ENCODE measurements at regions not wholly inside any gene's neighbourhood (a gene's known extent, or its start where the extent isn't known, plus 50 kb on each side); places are given as distances from the start of the nearest gene placed in this dataset.

DNA sequence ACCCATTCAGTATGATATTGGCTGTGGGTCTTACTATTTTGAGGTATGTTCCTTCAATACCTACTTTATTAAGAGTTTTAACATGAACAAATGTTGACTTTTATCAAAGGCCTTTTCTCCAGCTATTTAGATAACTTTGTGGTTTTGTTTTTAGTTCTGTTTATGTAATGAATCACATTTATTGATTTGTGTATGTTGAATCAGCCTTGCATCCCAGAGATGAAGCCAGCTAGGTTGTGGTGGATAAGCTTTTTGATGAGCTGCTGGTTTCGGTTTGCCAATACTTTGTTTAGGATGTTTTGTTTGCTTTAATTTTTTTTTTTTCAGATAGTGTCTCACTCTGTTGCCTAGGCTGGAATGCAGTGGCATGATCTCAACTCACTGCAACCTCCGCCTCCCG lies 609.0 kb upstream of the COX7C start:
- Histone ChIP-seq H3K4me1 (replicated peaks in 1 of 2) (no peaks in the 10 kb centered on the region), H3K4me3 (no peak overlapping the region), H3K27ac (no peak overlapping the region)
- in situ Hi-C loops (cut with MboI; ENCODE audit: low pct_unique_long_range_greater_than_20kb in 2 of 9, low sequenced_read_pairs in 9 of 9, unreplicated experiment in 9 of 9) = no loop called here
- no peak for ATAC-seq (replicated peaks in 6 of 8)
- 0 to 100% (median 88%) methylated on average over 1 to 3 of the region's 3 CpGs; no CpG with 5 or more reads in 2 of the 10 experiments for WGBS, 10 experiments

DNA sequence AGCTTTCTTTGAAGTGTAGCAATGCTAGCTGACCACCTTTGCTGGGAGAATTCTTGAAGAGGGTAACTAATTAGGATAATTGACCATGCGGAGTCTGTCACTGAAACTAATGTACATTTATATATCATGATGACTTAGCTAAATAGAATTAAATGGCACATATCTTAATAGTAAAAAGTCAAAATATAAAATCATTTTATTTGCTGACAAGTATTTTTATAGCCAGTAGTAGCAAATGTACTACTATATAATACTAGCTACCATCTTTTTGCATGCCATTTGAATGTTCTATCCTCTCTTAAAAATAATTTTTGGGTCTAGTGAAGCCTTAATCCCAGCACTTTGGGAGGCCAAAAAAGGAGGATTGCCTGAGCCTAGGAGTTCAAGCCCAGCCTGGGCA lies 605.8 kb upstream of the COX7C start:
- no peak overlapping the region for H3K4me3 ChIP-seq
- in situ Hi-C loops (cut with MboI; ENCODE audit: low pct_unique_long_range_greater_than_20kb in 2 of 9, low sequenced_read_pairs in 9 of 9, unreplicated experiment in 9 of 9) = no loop called here
- no peaks in the 10 kb centered on the region for H3K4me1 ChIP-seq (replicated peaks in 1 of 2)
- no peak for ATAC-seq (replicated peaks in 6 of 8)
- no peak overlapping the region for H3K27ac ChIP-seq
- WGBS, 10 experiments = 50 to 100% (median 89%) methylated on average over 1 of the region's 1 CpG; no CpG with 5 or more reads in 1 of the 10 experiments

DNA sequence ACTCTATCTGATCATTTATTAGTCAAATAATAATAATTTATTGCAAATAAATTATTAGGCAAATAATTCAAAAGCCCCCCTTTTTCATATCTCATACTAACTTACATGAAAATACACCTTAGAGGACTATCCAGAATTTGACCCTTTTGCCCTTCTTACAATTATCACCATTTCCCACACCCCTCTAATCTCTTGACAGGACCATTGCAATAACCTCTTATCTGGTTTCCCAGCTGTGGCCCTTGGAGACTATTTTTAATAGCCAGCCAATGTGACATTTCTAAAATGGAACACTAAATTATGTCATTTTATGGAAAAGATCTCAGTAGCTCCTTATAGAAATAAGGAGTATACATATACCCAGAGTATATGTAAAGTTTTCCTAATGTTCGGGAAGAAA lies 588.4 kb upstream of the COX7C start:
- ATAC-seq (replicated peaks in 6 of 8) = no peak
- H3K27ac ChIP-seq = no peak overlapping the region
- in situ Hi-C loops (cut with MboI; ENCODE audit: low pct_unique_long_range_greater_than_20kb in 2 of 9, low sequenced_read_pairs in 9 of 9, unreplicated experiment in 9 of 9) = no loop called here
- H3K4me3 ChIP-seq = no peak overlapping the region
- 0 to 100% (median 83%) methylated on average over 1 of the region's 1 CpG; no CpG with 5 or more reads in 1 of the 10 experiments for WGBS, 10 experiments
- H3K4me1 ChIP-seq (replicated peaks in 1 of 2) = no peaks in the 10 kb centered on the region

DNA sequence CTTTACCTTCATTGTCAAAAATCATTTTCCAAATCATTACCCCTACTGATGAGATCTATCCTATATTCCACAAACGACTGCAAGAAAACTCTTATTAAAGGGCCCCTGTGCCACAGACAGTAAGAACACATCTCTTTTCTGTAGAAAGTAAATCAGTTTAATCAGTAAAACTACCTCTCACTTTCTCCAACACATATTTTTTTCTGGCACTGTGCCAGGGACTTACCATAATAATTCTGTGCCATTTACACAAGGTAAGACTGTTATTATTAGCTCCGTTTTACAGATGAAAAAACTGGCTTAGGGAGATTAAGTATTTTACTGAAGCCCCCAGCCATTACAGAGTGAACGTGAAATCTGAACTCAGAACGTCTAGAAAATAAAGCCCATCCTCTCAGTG lies 587.0 kb upstream of the COX7C start:
- 29 to 100% (median 81%) methylated on average over 1 to 4 of the region's 4 CpGs; no CpG with 5 or more reads in 1 of the 10 experiments for WGBS, 10 experiments
- no peak overlapping the region for H3K4me3 ChIP-seq
- H3K4me1 ChIP-seq (replicated peaks in 1 of 2) = no peaks in the 10 kb centered on the region
- H3K27ac ChIP-seq = no peak overlapping the region
- ATAC-seq (replicated peaks in 6 of 8) = no peak
- in situ Hi-C loops (cut with MboI; ENCODE audit: low pct_unique_long_range_greater_than_20kb in 2 of 9, low sequenced_read_pairs in 9 of 9, unreplicated experiment in 9 of 9) = no loop called here

DNA sequence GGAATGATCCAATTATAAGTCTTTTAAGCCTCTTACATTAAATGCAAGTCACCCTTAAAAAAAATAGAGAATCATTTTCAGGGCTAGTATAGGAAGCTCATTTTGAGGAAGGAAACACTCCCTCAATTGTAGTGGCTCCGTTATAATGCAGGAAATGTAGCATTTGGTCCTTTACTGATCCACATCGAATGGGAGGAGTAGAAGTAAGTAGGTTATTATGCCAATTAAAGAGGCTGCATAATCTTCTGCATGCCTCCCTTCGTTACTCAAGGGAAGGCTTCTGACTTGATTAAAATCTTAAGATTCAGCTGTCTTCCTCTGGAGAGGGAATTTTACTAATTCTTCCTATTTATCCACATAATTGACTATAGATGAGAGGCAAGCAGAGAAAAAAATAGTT lies 579.2 kb upstream of the COX7C start:
- WGBS, 10 experiments = 0 to 82% (median 37%) methylated on average over 1 to 3 of the region's 3 CpGs; no CpG with 5 or more reads in 2 of the 10 experiments
- in situ Hi-C loops (cut with MboI; ENCODE audit: low pct_unique_long_range_greater_than_20kb in 2 of 9, low sequenced_read_pairs in 9 of 9, unreplicated experiment in 9 of 9) = no loop called here
- ATAC-seq (replicated peaks in 6 of 8) = no peak
- no peak overlapping the region for H3K27ac ChIP-seq
- no peak overlapping the region for H3K4me3 ChIP-seq
- H3K4me1 ChIP-seq (replicated peaks in 1 of 2) = no peaks in the 10 kb centered on the region

DNA sequence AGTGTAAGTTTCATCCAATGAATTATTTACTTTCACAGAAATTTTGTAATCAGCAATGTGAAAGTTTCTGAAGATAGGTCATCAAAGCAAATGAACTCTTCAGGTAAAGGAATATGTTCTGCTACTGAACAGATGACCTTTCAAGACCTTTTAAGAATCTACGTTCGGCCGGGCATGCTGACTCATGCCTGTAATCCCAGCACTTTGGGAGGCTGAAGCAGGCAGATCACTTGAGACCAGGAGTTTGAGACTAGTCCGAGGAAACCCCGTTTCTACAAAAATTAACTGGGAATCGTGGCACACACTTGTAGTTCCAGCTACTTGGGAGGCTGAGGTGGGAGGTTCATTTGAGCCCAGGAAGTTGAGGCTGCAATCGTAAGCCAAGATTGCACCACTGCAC lies 578.4 kb upstream of the COX7C start:
- no peak overlapping the region for H3K4me3 ChIP-seq
- no peak overlapping the region for H3K27ac ChIP-seq
- no peaks in the 10 kb centered on the region for H3K4me1 ChIP-seq (replicated peaks in 1 of 2)
- in situ Hi-C loops (cut with MboI; ENCODE audit: low pct_unique_long_range_greater_than_20kb in 2 of 9, low sequenced_read_pairs in 9 of 9, unreplicated experiment in 9 of 9) = no loop called here
- WGBS, 10 experiments = 17 to 100% (median 81%) methylated on average over 1 to 7 of the region's 7 CpGs
- ATAC-seq (replicated peaks in 6 of 8) = no peak

DNA sequence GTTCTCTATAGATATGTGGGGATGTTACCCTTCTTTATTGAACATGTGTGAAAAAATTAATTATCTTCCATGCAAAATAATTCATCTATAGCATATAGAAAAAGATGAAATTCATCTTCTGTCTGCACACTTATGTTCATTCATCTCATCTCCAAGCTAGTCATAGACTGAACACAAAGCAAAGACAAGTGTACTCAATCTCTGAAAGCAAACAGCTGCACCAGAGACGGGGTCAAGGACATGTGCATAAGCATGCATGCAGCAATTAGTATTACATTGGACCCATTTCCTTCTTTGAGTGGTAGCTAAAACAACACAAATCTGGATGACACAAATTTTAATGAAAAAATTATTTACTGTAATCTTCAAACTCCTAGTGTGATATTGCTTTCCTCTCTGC lies 547.0 kb upstream of the COX7C start:
- in situ Hi-C loops (cut with MboI; ENCODE audit: low pct_unique_long_range_greater_than_20kb in 2 of 9, low sequenced_read_pairs in 9 of 9, unreplicated experiment in 9 of 9) = no loop called here
- Histone ChIP-seq H3K4me1 (replicated peaks in 1 of 2) (no peaks in the 10 kb centered on the region), H3K4me3 (no peak overlapping the region), H3K27ac (no peak overlapping the region)
- 0 to 88% (median 82%) methylated on average over 1 of the region's 1 CpG; no CpG with 5 or more reads in 7 of the 10 experiments for WGBS, 10 experiments
- no peak for ATAC-seq (replicated peaks in 6 of 8)

DNA sequence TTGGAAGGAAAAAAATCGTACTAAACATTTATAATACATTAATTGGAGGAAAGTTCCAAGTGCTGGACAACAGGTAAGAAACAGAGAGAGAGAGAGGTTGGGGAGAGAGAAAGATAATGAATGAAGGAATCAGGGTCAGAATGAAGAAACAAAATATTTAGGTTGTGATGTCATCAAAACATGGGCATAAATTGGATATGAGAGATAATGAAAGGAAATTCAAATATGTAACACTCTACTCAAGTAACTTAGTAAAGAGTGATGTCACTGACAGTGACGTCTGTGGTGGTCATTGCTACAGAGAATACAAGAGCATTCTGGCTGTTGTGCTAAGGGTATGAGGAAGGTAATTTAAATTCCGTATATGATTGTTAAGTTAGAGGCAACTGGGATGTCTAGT lies 543.4 kb upstream of the COX7C start:
- no peak overlapping the region for H3K4me3 ChIP-seq
- in situ Hi-C loops (cut with MboI; ENCODE audit: low pct_unique_long_range_greater_than_20kb in 2 of 9, low sequenced_read_pairs in 9 of 9, unreplicated experiment in 9 of 9) = no loop called here
- WGBS, 10 experiments = 0 to 94% (median 76%) methylated on average over 2 to 3 of the region's 3 CpGs

DNA sequence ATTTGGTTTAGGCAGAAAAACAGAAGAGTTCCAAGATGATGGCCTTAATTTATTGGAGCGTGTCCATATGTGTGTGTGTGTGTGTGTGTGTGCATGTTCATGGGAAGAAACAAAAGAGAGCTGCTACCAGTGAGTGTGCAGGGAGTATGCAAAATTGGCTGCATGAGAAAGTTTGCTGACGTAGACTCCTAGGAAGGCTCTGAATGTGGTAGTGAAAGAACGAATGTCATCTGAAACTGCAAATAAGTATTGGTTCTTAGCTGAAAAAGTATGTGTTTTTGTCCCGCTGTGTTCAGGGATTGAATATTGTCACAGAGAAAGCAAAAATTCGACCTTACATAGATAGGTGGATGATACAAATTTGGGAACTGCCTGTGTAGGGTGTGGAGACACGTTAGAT lies 542.6 kb upstream of the COX7C start:
- 2 to 92% (median 59%) methylated on average over 1 to 6 of the region's 6 CpGs for WGBS, 10 experiments
- Histone ChIP-seq H3K4me3 (no peak overlapping the region), H3K27ac (no peak overlapping the region), H3K4me1 (replicated peaks in 1 of 2) (no peaks in the 10 kb centered on the region)
- no peak for ATAC-seq (replicated peaks in 6 of 8)
- in situ Hi-C loops (cut with MboI; ENCODE audit: low pct_unique_long_range_greater_than_20kb in 2 of 9, low sequenced_read_pairs in 9 of 9, unreplicated experiment in 9 of 9) = no loop called here

More for the DNA sequence above, 543.4 kb upstream of the COX7C start:
- no peak for ATAC-seq (replicated peaks in 6 of 8)
- Histone ChIP-seq H3K27ac (no peak overlapping the region), H3K4me1 (replicated peaks in 1 of 2) (no peaks in the 10 kb centered on the region)

DNA sequence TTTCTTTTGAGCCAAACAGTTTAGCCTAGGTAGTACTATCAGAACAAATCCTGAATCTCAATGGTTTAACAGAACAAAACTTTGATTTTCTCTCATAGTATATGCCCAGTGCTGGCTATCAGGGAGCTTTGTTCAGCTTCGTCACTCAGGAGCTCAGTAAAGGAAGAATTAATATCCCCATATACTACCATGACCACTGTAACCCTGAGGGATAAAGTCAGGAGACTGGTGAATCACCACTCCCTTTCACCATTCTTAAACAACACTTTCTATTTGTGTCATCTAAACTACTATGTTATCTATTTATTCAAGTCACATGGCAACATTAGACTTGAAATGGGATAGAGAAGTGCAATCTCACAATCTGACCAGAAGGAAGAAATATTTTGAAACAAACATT lies 522.6 kb upstream of the COX7C start:
- in situ Hi-C loops (cut with MboI; ENCODE audit: low pct_unique_long_range_greater_than_20kb in 2 of 9, low sequenced_read_pairs in 9 of 9, unreplicated experiment in 9 of 9) = no loop called here
- peak in 3 of 8 experiments; percentile 34 to 62 (median 49) for ATAC-seq (replicated peaks in 6 of 8)
- WGBS, 10 experiments = 0 to 100% (median 89%) methylated on average over 1 of the region's 1 CpG; no CpG with 5 or more reads in 1 of the 10 experiments
- H3K27ac ChIP-seq = no peak overlapping the region
- no peak overlapping the region for H3K4me3 ChIP-seq
- H3K4me1 ChIP-seq (replicated peaks in 1 of 2) = no peaks in the 10 kb centered on the region

DNA sequence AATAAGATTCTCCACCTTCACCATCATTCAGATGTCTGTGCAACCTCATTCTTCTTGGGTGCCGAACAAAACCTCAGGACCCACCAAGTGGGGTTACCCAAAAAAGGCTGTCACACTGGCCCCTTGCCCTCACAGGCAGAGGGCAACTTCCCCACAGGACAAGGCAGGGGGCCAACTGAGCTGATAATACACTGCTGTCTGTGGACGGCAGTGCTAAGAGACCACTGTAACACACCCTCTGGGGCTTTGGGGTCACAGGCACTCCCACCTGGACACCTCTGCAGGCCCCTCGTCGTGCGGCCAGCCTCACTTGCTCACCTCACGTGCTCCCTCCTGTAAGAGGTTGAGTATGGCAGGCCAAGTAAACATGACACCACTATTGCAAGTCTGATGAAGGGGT lies 515.8 kb upstream of the COX7C start:
- 30 to 97% (median 82%) methylated on average over 1 to 5 of the region's 6 CpGs; no CpG with 5 or more reads in 4 of the 10 experiments for WGBS, 10 experiments
- H3K4me3 ChIP-seq = no peak overlapping the region
- in situ Hi-C loops (cut with MboI; ENCODE audit: low pct_unique_long_range_greater_than_20kb in 2 of 9, low sequenced_read_pairs in 9 of 9, unreplicated experiment in 9 of 9) = no loop called here
- H3K4me1 ChIP-seq (replicated peaks in 1 of 2) = no peaks in the 10 kb centered on the region
- no peak overlapping the region for H3K27ac ChIP-seq
- no peak for ATAC-seq (replicated peaks in 6 of 8)

DNA sequence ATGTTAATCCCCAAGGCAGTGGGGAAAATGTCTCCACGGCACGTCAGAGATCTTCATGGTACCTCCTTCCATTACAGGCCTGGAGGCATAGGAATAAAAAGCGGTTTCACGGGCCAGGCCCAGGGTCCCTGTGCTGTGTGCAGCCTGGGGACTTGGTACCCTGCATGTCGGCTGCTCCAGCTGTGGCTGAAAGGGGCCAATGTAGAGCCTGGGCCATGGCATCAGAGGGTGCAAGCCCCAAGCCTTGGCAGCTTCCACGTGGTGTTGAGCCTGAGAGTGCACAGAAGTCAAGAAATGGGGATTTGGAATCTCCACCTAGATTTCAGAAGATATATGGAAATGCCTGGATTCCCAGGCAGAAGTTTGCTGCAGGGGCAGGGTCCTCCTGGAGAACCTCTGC lies 508.9 kb upstream of the COX7C start:
- Histone ChIP-seq H3K27ac (no peak overlapping the region), H3K4me1 (replicated peaks in 1 of 2) (no peaks in the 10 kb centered on the region), H3K4me3 (no peak overlapping the region)
- WGBS, 10 experiments = 10 to 89% (median 73%) methylated on average over 1 to 6 of the region's 6 CpGs; no CpG with 5 or more reads in 4 of the 10 experiments
- in situ Hi-C loops (cut with MboI; ENCODE audit: low pct_unique_long_range_greater_than_20kb in 2 of 9, low sequenced_read_pairs in 9 of 9, unreplicated experiment in 9 of 9) = no loop called here
- no peak for ATAC-seq (replicated peaks in 6 of 8)

DNA sequence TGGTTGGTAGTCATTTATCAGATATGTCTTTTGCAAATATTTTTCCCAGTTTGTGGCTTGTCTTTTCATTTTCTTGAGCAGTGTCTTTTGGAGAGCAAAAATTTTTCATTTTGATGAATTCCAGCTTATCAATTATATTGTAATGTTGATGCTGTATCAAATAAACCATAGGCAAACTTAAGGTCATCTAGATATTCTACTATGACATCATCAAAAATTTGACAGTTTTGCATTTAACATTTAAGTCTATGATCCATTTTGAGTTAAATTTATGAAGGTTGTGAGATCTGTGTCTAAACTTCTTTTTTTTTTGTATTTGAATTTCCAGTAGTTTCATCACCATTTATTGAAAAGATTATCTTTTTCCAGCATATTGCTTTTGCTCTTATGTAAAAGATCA lies 505.5 kb upstream of the COX7C start:
- in situ Hi-C loops (cut with MboI; ENCODE audit: low pct_unique_long_range_greater_than_20kb in 2 of 9, low sequenced_read_pairs in 9 of 9, unreplicated experiment in 9 of 9) = no loop called here
- Histone ChIP-seq H3K4me1 (replicated peaks in 1 of 2) (no peaks in the 10 kb centered on the region), H3K27ac (no peak overlapping the region), H3K4me3 (no peak overlapping the region)
- ATAC-seq (replicated peaks in 6 of 8) = no peak

DNA sequence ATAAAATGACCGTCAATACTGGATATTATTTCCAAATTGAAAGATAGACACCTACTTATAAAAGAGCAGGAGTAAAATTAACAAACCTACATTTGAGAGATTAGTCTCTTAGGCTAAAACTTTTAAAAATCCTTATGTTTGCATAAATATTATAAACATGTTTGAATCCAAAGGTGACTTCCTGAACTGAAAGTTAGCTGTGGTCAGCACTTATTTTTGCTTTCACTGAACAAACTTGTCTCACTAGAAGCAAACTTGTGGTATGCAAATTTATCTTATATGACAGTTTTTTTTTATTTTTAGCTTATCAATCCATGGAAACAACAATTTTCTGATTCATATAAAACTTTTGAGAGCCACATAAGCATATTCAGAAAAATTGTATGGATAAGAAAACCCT lies 502.6 kb upstream of the COX7C start:
- no peak overlapping the region for H3K4me3 ChIP-seq
- WGBS, 10 experiments = 0 to 100% (median 80%) methylated on average over 1 of the region's 1 CpG; no CpG with 5 or more reads in 1 of the 10 experiments
- ATAC-seq (replicated peaks in 6 of 8) = no peak
- no peak overlapping the region for H3K27ac ChIP-seq
- H3K4me1 ChIP-seq (replicated peaks in 1 of 2) = no peaks in the 10 kb centered on the region
- in situ Hi-C loops (cut with MboI; ENCODE audit: low pct_unique_long_range_greater_than_20kb in 2 of 9, low sequenced_read_pairs in 9 of 9, unreplicated experiment in 9 of 9) = no loop called here
